Loucy (cell line): ENCODE measurements at regions not wholly inside any gene's neighbourhood (a gene's known extent, or its start where the extent isn't known, plus 50 kb on each side); places are given as distances from the start of the nearest gene placed in this dataset.

ENCODE experiments used
- CTCF ChIP-seq: fragments of 200-600 bp; sonication (generic); conservative IDR thresholded peaks from 2 replicates; pipeline ENCODE4 v1.5.1; 2014; ENCODE audit warnings: mild to moderate bottlenecking, antibody characterized with exemption, low read length
- EZH2phosphoT487 ChIP-seq: fragments of 200-600 bp; IDR thresholded peaks from 2 replicates; pipeline ENCODE4 v1.6.1; 2018; ENCODE audit warnings: antibody characterized with exemption, mild to moderate bottlenecking, moderate library complexity, borderline replicate concordance

GRCh38 chr6:119672725-119673124, 323.2 kb upstream of the MAN1A1 start:
- no peak for TF ChIP-seq CTCF
- TF ChIP-seq EZH2phosphoT487 = no peak
